Esophagus (tissue), 2 donors: ENCODE measurements at regions not wholly inside any gene's neighbourhood (a gene's known extent, or its start where the extent isn't known, plus 50 kb on each side); places are given as distances from the start of the nearest gene placed in this dataset.

ENCODE experiments used
- H3K27ac ChIP-seq, 2 donors: one replicate each; pipeline ENCODE4 v1.5.1; 2013; ENCODE audit warnings: low read depth in 2 of 2, mild to moderate bottlenecking in 2 of 2, inconsistent platforms in 1 of 2, low read length in 1 of 2, moderate library complexity in 1 of 2
- H3K27me3 ChIP-seq, 2 donors: one replicate each; pipeline ENCODE4 v1.6.1; 2013; ENCODE audit warnings: low read length in 2 of 2, control low read depth in 1 of 2, mild to moderate bottlenecking in 1 of 2; ENCODE audit not compliant: insufficient read depth in 2 of 2, control insufficient read depth in 1 of 2
- H3K36me3 ChIP-seq, 2 donors: one replicate each; pipeline ENCODE4 v1.6.1; 2013; ENCODE audit warnings: low read length in 1 of 2; ENCODE audit not compliant: control insufficient read depth in 2 of 2, insufficient read depth in 2 of 2
- H3K4me1 ChIP-seq, 2 donors: one replicate each; pipeline ENCODE4 v1.6.1; 2013; ENCODE audit warnings: low read length in 1 of 2; ENCODE audit not compliant: control insufficient read depth in 2 of 2, insufficient read depth in 2 of 2
- H3K4me3 ChIP-seq, 2 donors: one replicate each; pipeline ENCODE4 v1.5.1; 2013; ENCODE audit warnings: low read length in 2 of 2, mild to moderate bottlenecking in 2 of 2, low read depth in 1 of 2, moderate library complexity in 1 of 2
- H3K9me3 ChIP-seq, 2 donors: one replicate each; pipeline ENCODE4 v1.6.1; 2013; ENCODE audit warnings: mild to moderate bottlenecking in 2 of 2, low read depth in 1 of 2, low read length in 1 of 2, moderate library complexity in 1 of 2; ENCODE audit not compliant: control insufficient read depth in 2 of 2, insufficient read depth in 1 of 2
- WGBS, 2 donors: extraction: QIAGEN DNeasy Blood & Tissue Kit; methylation state at CpG; one replicate each; pipeline ENCODE4 v1.1.7; 2013; 5-methylcytosine and 5-hydroxymethylcytosine counted together
- donor health status: healthy with polysubstance abuse.
- donor health status: Bipolar disorder and iron deficiency.

GRCh38 chr15:47439146-47440111 lies 277.9 kb upstream of the SEMA6D start:
- Histone ChIP-seq H3K27me3 (no peaks in the 10 kb centered on the region), H3K4me1 (no peaks in the 10 kb centered on the region), H3K9me3 (no peaks in the 10 kb centered on the region), H3K36me3 (no peaks in the 10 kb centered on the region), H3K4me3 (no peak overlapping the region), H3K27ac (no peak overlapping the region)
- 57 to 63% methylated on average over 5 of the region's 5 CpGs for WGBS, 2 donors

DNA sequence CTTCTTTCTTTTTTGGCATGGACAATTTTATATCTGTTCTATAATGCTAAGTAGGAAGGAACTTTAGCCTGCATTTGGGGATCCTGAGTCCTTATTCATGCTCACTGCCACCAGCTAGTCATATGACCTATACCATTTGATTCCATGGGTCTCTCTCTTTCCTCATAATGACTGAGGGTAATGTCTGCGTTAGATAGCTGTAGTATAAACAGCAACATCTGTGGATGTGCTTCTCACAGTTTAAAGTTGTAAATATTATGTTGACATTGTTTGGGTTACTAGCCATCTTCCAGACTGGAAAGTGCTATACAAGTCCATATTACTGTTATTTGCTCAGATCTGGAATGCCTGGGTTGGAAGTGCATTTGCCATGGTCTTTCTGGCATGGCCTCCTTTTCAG lies 274.9 kb upstream of the SEMA6D start:
- Histone ChIP-seq H3K4me1 (no peaks in the 10 kb centered on the region), H3K9me3 (no peaks in the 10 kb centered on the region), H3K27ac (no peak overlapping the region), H3K36me3 (no peaks in the 10 kb centered on the region), H3K27me3 (no peaks in the 10 kb centered on the region), H3K4me3 (no peak overlapping the region)
- WGBS, 2 donors, result 74 to 88% methylated on average over 1 of the region's 1 CpG

DNA sequence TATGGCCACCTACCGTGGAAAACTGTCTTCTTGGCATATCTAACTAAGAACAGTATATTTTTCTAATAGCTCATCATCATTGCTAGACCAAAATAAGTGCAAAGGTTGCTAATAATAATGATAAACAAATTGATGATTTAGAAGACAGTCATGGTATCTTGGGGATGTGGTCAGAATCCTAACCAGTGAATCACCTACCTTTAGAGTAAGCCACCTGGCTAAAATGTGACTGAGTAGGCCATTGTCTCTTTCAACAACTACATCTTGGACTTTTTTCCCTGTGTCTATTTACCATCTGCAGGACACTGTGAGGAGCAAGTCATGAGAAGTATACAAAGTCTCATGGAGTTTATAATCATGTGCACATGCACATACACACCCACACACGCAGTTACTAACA lies 273.5 kb upstream of the SEMA6D start:
- 69 to 79% methylated on average over 2 of the region's 2 CpGs for WGBS, 2 donors
- no peaks in the 10 kb centered on the region for H3K4me1 ChIP-seq
- H3K36me3 ChIP-seq, result no peaks in the 10 kb centered on the region
- no peaks in the 10 kb centered on the region for H3K27me3 ChIP-seq
- no peak overlapping the region for H3K27ac ChIP-seq
- H3K9me3 ChIP-seq, result no peaks in the 10 kb centered on the region
- H3K4me3 ChIP-seq, result no peak overlapping the region

GRCh38 chr15:47445723-47446392 lies 271.4 kb upstream of the SEMA6D start:
- Histone ChIP-seq H3K9me3 (no peaks in the 10 kb centered on the region), H3K4me1 (no peaks in the 10 kb centered on the region), H3K27ac (no peak overlapping the region), H3K36me3 (no peaks in the 10 kb centered on the region), H3K4me3 (no peak overlapping the region), H3K27me3 (no peaks in the 10 kb centered on the region)
- WGBS, 2 donors, result 94% methylated on average over 9 of the region's 9 CpGs

- no peaks in the 10 kb centered on the region for H3K27me3 ChIP-seq
- 77 to 82% methylated on average over 4 of the region's 4 CpGs for WGBS, 2 donors
- H3K9me3 ChIP-seq, result no peaks in the 10 kb centered on the region
- H3K4me3 ChIP-seq, result no peak overlapping the region
- H3K27ac ChIP-seq, result no peak overlapping the region
- no peaks in the 10 kb centered on the region for H3K36me3 ChIP-seq
- H3K4me1 ChIP-seq, result peaks cover 0 to 2% of the 10 kb centered on the region in 2 donors
These were observed 256.3 kb upstream of the SEMA6D start for GRCh38 chr15:47460795-47461573.

GRCh38 chr15:47461652-47462141 lies 255.6 kb upstream of the SEMA6D start:
- Histone ChIP-seq H3K4me1 (peaks cover 0 to 2% of the 10 kb centered on the region in 2 donors), H3K4me3 (no peak overlapping the region), H3K27ac (no peak overlapping the region), H3K36me3 (no peaks in the 10 kb centered on the region), H3K27me3 (no peaks in the 10 kb centered on the region), H3K9me3 (no peaks in the 10 kb centered on the region)
- 83 to 90% methylated on average over 3 of the region's 3 CpGs for WGBS, 2 donors

- H3K27ac ChIP-seq, result no peak overlapping the region
- no peaks in the 10 kb centered on the region for H3K36me3 ChIP-seq
- H3K4me1 ChIP-seq, result no peaks in the 10 kb centered on the region
- no peaks in the 10 kb centered on the region for H3K9me3 ChIP-seq
- H3K27me3 ChIP-seq, result no peaks in the 10 kb centered on the region
- H3K4me3 ChIP-seq, result no peak overlapping the region
- 24 to 25% methylated on average over 1 of the region's 1 CpG for WGBS, 2 donors
These were observed 250.9 kb upstream of the SEMA6D start for GRCh38 chr15:47466357-47466756.

DNA sequence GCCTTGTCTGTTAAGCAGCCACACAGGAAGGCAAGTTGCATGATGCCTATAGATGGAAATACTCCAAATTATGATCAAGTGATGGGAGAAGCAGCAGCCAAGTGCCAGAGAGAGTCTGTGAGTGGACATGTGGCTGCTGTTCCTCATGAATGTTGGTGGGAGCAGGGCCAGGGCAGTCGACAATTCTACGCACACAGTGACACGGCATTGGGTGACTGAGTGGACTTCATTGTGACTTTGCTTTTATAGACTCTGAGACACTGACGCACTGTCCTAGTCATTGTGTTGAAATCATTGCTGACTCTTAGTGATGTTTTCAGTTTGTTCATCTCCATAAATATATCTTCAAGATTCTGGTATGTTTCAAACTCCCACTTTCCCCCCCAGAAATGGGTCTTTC lies 246.3 kb upstream of the SEMA6D start:
- Histone ChIP-seq H3K4me3 (no peak overlapping the region), H3K27me3 (no peaks in the 10 kb centered on the region), H3K36me3 (no peaks in the 10 kb centered on the region), H3K27ac (no peak overlapping the region), H3K4me1 (peaks cover 0 to 3% of the 10 kb centered on the region in 2 donors), H3K9me3 (no peaks in the 10 kb centered on the region)
- 74 to 76% methylated on average over 4 of the region's 4 CpGs for WGBS, 2 donors

DNA sequence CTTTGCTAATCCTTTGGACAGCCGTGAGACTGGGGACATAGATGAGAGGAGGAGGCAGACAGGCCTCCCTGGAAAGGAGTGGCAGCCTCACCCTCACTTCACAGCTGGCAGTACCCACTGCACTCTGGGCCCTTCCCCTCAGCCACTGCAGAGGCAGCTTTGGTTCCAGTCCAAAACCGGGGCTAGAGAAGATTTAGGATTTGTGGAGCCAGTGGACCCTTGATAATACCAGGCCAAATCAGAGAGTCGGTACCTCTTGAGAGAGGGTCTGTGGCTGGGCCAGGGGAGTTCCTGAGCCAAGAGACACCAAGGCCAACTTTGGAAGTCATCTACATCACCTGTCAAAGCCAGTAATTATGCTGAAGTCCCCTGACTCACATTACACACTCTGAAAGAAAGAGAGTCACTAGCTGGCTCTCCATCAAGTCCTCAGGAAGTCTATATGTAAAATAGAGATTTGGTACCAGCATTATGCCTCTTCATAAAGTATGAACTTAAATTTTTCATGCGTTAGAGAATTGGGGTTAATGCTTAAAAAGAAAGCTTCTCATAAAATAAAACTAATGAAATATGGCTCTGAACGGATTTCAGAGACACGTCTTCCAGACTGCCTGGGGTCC lies 244.1 kb upstream of the SEMA6D start:
- WGBS, 2 donors, result 73 to 77% methylated on average over 6 of the region's 6 CpGs
- no peaks in the 10 kb centered on the region for H3K27me3 ChIP-seq
- H3K4me1 ChIP-seq, result peaks cover 0 to 3% of the 10 kb centered on the region in 2 donors
- no peak overlapping the region for H3K4me3 ChIP-seq
- H3K27ac ChIP-seq, result no peak overlapping the region
- no peaks in the 10 kb centered on the region for H3K36me3 ChIP-seq
- no peaks in the 10 kb centered on the region for H3K9me3 ChIP-seq
